CD8-positive, alpha-beta memory T cell (primary cell): ENCODE measurements at regions not wholly inside any gene's neighbourhood (a gene's known extent, or its start where the extent isn't known, plus 50 kb on each side); places are given as distances from the start of the nearest gene placed in this dataset.

Source experiments
- CTCF ChIA-PET: fragments of 350-600 bp; sonication (Branson Sonifier 250); formaldehyde crosslinking; loops from one replicate; lab custom pipeline; 2021; ENCODE audit warnings: antibody characterized with exemption; lab: Charles Lee
- POLR2A ChIA-PET: fragments of 350-600 bp; sonication (Branson Sonifier 250); formaldehyde crosslinking; loops from one replicate; lab custom pipeline; 2021; ENCODE audit warnings: antibody characterized with exemption; lab: Charles Lee
- DNase-seq, 5 donors: peaks; one replicate each; pipeline versions ENCODE4 v3.0.0 to v3.0.0-alpha.2; 2020 to 2022; ENCODE audit warnings: mixed read lengths in 1 of 5
- H3K27ac ChIP-seq: one replicate; pipeline ENCODE4 v1.7.0; 2013; ENCODE audit warnings: low read depth, mild to moderate bottlenecking, low read length, moderate library complexity
- H3K27me3 ChIP-seq: 2 replicates; pipeline ENCODE4 v1.7.0; 2013; ENCODE audit warnings: low read length, mild to moderate bottlenecking; ENCODE audit not compliant: insufficient read depth, poor library complexity, severe bottlenecking
- H3K36me3 ChIP-seq: 2 replicates; pipeline ENCODE4 v1.7.0; 2013; ENCODE audit warnings: mild to moderate bottlenecking, low read length, moderate library complexity; ENCODE audit not compliant: insufficient read depth
- H3K4me1 ChIP-seq: 2 replicates; pipeline ENCODE4 v1.7.0; 2013; ENCODE audit warnings: mild to moderate bottlenecking, low read length, moderate library complexity; ENCODE audit not compliant: insufficient read depth
- H3K4me3 ChIP-seq: 2 replicates; pipeline ENCODE4 v1.7.0; 2013; ENCODE audit warnings: mild to moderate bottlenecking, low read length
- H3K9me3 ChIP-seq: 2 replicates; pipeline ENCODE4 v1.7.0; 2013; ENCODE audit warnings: mild to moderate bottlenecking, low read length
- H3K27ac Mint-ChIP-seq, 8 donors: one replicate each; pipeline ENCODE4 v1.8.0; 2020 to 2021; ENCODE audit warnings: mixed read lengths in 8 of 8, mild to moderate bottlenecking in 6 of 8, inconsistent platforms in 3 of 8, moderate library complexity in 3 of 8
- H3K27me3 Mint-ChIP-seq, 2 donors: one replicate each; pipeline ENCODE4 v1.8.0; 2020 to 2021; ENCODE audit warnings: mixed read lengths in 2 of 2, mild to moderate bottlenecking in 1 of 2, moderate library complexity in 1 of 2
- H3K36me3 Mint-ChIP-seq, 3 donors: one replicate each; pipeline ENCODE4 v1.8.0; 2020 to 2021; ENCODE audit warnings: mixed read lengths in 3 of 3, inconsistent platforms in 1 of 3, mild to moderate bottlenecking in 1 of 3
- H3K4me1 Mint-ChIP-seq, 3 donors: one replicate each; pipeline ENCODE4 v1.8.0; 2020 to 2021; ENCODE audit warnings: mixed read lengths in 3 of 3, inconsistent platforms in 1 of 3, mild to moderate bottlenecking in 1 of 3
- H3K4me3 Mint-ChIP-seq, 7 donors: one replicate each; pipeline ENCODE4 v1.8.0; 2020 to 2021; ENCODE audit warnings: mixed read lengths in 7 of 7, mild to moderate bottlenecking in 6 of 7, moderate library complexity in 4 of 7, inconsistent platforms in 2 of 7
- H3K9me3 Mint-ChIP-seq, 5 donors: one replicate each; pipeline ENCODE4 v1.8.0; 2020 to 2022; ENCODE audit warnings: mixed read lengths in 5 of 5, mild to moderate bottlenecking in 3 of 5, moderate library complexity in 2 of 5, inconsistent platforms in 1 of 5

DNA sequence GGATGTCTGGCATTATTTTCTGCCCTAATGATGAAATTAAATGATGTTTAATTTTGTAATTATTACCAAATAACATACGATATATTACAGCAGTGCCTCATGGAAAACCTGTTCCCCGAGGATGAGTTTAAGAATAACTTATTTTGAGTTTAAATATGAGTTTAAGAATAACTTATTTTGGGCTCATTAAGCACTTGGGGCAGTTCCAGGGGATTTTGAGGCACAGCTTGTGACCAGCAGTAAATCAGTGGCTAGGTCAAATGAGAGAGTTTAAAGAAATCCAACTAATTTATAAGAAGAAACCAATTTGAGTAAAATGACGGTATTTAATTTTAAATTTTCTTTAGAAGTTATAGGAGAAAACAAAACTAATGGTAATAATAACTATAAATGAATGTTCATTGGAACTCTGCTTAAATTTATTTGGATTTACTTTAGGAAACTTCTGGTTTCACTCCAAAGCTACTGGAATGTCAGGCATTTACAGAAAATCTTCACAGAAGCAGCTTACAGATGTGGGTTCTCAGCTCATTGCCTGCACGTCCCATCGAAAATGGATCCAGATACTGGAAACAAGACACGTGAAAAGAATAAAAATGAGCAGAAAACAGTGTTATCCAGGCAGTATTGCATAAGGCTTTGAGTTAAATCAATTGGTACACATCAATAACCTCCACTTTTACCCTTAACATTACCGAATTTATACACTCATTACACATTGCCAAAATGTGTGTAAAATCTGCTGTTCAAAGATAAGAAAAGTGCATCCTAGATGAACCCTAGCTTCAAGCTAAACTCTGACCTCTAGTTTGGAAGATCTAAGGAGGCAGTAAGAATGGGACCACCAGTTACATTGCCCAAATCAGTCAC is 784.5 kb upstream of the IGFBP3 start:
- H3K36me3 ChIP-seq = no peaks in the 10 kb centered on the region
- Mint-ChIP-seq H3K27me3 (no peaks in the 10 kb centered on the region), H3K36me3 (no peaks in the 10 kb centered on the region), H3K4me1 (no peaks in the 10 kb centered on the region), H3K27ac (no peak overlapping the region), H3K4me3 (no peak overlapping the region), H3K9me3 (peaks cover 0 to 4% (median 3%) of the 10 kb centered on the region in 5 donors)
- no peak for DNase-seq
- peaks cover 3% of the 10 kb centered on the region for H3K27me3 ChIP-seq
- no peak overlapping the region for H3K27ac ChIP-seq
- no peaks in the 10 kb centered on the region for H3K4me1 ChIP-seq
- H3K9me3 ChIP-seq = no peaks in the 10 kb centered on the region
- H3K4me3 ChIP-seq = no peak overlapping the region
- ChIA-PET POLR2A (no interaction called here), CTCF (no interaction called here)

DNA sequence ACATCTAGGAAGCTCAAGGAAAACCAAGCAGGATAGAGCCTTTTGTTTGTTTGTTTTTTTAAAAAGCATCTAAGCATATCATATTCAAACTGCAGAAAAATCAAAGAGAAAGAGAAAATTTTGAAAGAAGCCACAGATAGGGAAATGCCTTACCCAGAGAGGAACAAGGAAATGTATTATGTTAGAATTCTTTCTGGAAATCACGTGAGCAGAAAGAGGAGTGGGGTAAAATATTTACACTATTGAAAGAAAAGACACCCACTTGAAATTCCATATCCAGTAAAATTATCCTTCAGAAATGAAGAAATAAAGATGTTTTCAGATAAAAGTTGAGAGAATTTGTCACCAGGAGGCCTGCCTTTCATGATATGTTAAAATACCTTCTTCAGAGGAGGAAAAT is 775.7 kb upstream of the IGFBP3 start:
- no peaks in the 10 kb centered on the region for H3K27me3 Mint-ChIP-seq
- Histone ChIP-seq H3K27me3 (no peaks in the 10 kb centered on the region), H3K9me3 (no peaks in the 10 kb centered on the region), H3K4me3 (no peak overlapping the region), H3K36me3 (no peaks in the 10 kb centered on the region), H3K27ac (no peak overlapping the region), H3K4me1 (no peaks in the 10 kb centered on the region)
- no peak overlapping the region for H3K4me3 Mint-ChIP-seq
- DNase-seq = no peak
- peaks cover 4 to 16% (median 7%) of the 10 kb centered on the region in 5 donors for H3K9me3 Mint-ChIP-seq
- ChIA-PET CTCF (no interaction called here), POLR2A (no interaction called here)
- peak overlapping the region in 1 of 8 donors; percentile 26 for H3K27ac Mint-ChIP-seq
- H3K4me1 Mint-ChIP-seq = peaks cover 0 to 2% (median 0%) of the 10 kb centered on the region in 3 donors
- no peaks in the 10 kb centered on the region for H3K36me3 Mint-ChIP-seq

DNA sequence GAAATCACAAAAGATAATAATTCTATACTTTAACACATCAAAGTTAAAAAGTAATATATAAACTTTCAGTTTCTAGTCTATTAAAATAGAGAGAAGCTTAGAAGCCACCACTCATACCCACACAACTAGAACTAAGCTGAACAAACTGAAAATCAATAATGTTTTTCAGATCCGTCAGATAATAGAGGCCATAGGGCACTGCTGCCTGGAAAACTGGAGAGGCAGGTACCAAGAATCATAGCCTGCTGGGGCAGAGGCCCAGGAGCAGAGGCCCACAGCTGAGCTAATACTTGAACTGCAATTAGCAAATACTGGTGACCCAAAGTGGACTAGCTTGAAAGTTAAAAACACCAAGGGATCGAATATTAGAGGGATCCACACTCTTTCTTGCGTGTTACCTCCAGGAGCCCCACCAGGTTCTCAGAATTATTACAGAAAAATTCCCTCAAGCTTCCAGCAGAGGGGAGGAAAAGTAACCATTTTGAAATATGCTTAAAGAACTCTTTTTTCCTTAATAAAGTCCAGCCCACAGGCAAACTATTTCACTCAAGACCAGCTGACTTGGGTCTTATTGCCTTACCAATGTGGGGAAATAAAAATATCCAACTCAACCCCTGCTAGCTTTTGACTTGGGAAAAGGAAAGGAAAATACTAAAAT is 774.1 kb upstream of the IGFBP3 start:
- H3K27ac Mint-ChIP-seq = no peak overlapping the region
- H3K27me3 Mint-ChIP-seq = no peaks in the 10 kb centered on the region
- no peak for DNase-seq
- no peak overlapping the region for H3K4me3 Mint-ChIP-seq
- H3K27ac ChIP-seq = no peak overlapping the region
- H3K4me3 ChIP-seq = no peak overlapping the region
- peaks cover 0 to 2% (median 0%) of the 10 kb centered on the region in 3 donors for H3K4me1 Mint-ChIP-seq
- H3K36me3 Mint-ChIP-seq = no peaks in the 10 kb centered on the region
- H3K9me3 Mint-ChIP-seq = peaks cover 6 to 18% (median 9%) of the 10 kb centered on the region in 5 donors
- POLR2A ChIA-PET = no interaction called here
- CTCF ChIA-PET = no interaction called here
- H3K4me1 ChIP-seq = no peaks in the 10 kb centered on the region
- no peaks in the 10 kb centered on the region for H3K36me3 ChIP-seq
- no peaks in the 10 kb centered on the region for H3K9me3 ChIP-seq
- H3K27me3 ChIP-seq = no peaks in the 10 kb centered on the region

DNA sequence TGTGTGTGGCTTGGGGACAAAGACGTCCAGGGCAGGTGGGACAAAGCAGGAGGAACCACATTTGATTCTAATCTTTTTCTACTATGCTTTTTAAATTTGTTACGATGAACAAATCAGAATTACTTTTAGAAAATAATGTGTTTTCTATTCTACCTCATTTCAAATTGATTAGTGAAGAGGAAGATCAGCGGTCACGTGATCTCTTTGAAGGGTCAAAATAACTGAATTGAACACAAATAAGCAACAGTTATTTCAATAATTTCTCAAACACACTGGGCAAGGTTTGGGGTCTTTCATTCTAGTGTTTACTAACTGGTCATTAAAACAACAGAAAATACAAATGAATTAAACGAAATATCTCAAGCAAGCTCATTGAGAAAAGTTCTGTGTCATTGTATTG is 773.0 kb upstream of the IGFBP3 start:
- Mint-ChIP-seq H3K36me3 (no peaks in the 10 kb centered on the region), H3K4me3 (no peak overlapping the region), H3K27ac (no peak overlapping the region), H3K27me3 (no peaks in the 10 kb centered on the region), H3K4me1 (peaks cover 0 to 2% (median 0%) of the 10 kb centered on the region in 3 donors), H3K9me3 (peaks cover 6 to 17% (median 9%) of the 10 kb centered on the region in 5 donors)
- H3K4me1 ChIP-seq = no peaks in the 10 kb centered on the region
- H3K27ac ChIP-seq = no peak overlapping the region
- no peak overlapping the region for H3K4me3 ChIP-seq
- no peak for DNase-seq
- H3K9me3 ChIP-seq = no peaks in the 10 kb centered on the region
- H3K27me3 ChIP-seq = no peaks in the 10 kb centered on the region
- ChIA-PET POLR2A (no interaction called here), CTCF (no interaction called here)
- H3K36me3 ChIP-seq = no peaks in the 10 kb centered on the region

DNA sequence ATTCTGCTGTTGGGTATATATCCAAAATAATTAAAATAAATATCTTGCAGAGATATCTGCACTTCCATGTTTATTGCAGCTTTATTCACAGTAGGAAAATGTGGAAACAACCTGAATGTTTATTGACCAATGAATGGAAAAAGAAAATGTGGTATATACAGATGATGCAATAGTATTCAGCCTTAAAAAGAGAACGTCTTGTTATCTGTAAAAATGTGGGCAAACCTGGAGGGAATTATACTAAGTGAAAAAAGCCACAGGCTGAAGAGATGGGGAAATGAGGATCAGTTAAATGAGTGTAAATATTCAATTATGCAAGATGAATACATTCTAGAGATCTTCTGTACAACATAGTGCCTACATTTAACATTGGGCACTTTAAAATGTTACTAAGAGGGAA is 766.1 kb upstream of the IGFBP3 start:
- H3K4me3 ChIP-seq = no peak overlapping the region
- no peaks in the 10 kb centered on the region for H3K4me1 ChIP-seq
- no peaks in the 10 kb centered on the region for H3K9me3 ChIP-seq
- peaks cover 5 to 17% (median 8%) of the 10 kb centered on the region in 5 donors for H3K9me3 Mint-ChIP-seq
- H3K27me3 ChIP-seq = no peaks in the 10 kb centered on the region
- H3K27ac ChIP-seq = no peak overlapping the region
- CTCF ChIA-PET = no interaction called here
- H3K27ac Mint-ChIP-seq = no peak overlapping the region
- no peaks in the 10 kb centered on the region for H3K4me1 Mint-ChIP-seq
- DNase-seq = no peak
- no peaks in the 10 kb centered on the region for H3K36me3 ChIP-seq
- no peak overlapping the region for H3K4me3 Mint-ChIP-seq
- POLR2A ChIA-PET = no interaction called here
- H3K27me3 Mint-ChIP-seq = no peaks in the 10 kb centered on the region
- no peaks in the 10 kb centered on the region for H3K36me3 Mint-ChIP-seq

DNA sequence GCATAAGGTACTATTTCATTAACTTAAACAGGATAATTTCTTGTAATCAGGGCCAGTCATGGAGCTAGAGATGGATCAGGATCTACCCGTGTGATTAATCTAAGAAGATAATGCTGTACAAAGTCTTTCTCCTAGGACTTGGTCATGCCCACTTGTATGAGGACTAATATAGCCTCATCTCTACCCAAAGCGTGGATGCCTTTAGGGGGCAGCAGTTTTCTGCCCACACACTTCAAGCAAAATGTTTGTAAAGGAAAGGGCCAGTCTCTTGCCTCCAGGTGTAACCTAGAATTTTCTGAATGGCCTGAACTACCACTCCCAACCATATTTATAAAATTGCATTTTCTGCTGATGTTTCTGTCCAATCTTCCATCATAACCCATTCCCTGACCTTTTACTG is 764.0 kb upstream of the IGFBP3 start:
- CTCF ChIA-PET = no interaction called here
- no peaks in the 10 kb centered on the region for H3K9me3 ChIP-seq
- H3K36me3 ChIP-seq = no peaks in the 10 kb centered on the region
- POLR2A ChIA-PET = no interaction called here
- no peak overlapping the region for H3K27ac Mint-ChIP-seq
- peaks cover 2 to 12% (median 10%) of the 10 kb centered on the region in 5 donors for H3K9me3 Mint-ChIP-seq
- no peaks in the 10 kb centered on the region for H3K4me1 ChIP-seq
- no peak for DNase-seq
- no peak overlapping the region for H3K4me3 Mint-ChIP-seq
- H3K36me3 Mint-ChIP-seq = no peaks in the 10 kb centered on the region
- no peaks in the 10 kb centered on the region for H3K27me3 Mint-ChIP-seq
- H3K4me3 ChIP-seq = no peak overlapping the region
- H3K4me1 Mint-ChIP-seq = no peaks in the 10 kb centered on the region
- no peaks in the 10 kb centered on the region for H3K27me3 ChIP-seq
- no peak overlapping the region for H3K27ac ChIP-seq

DNA sequence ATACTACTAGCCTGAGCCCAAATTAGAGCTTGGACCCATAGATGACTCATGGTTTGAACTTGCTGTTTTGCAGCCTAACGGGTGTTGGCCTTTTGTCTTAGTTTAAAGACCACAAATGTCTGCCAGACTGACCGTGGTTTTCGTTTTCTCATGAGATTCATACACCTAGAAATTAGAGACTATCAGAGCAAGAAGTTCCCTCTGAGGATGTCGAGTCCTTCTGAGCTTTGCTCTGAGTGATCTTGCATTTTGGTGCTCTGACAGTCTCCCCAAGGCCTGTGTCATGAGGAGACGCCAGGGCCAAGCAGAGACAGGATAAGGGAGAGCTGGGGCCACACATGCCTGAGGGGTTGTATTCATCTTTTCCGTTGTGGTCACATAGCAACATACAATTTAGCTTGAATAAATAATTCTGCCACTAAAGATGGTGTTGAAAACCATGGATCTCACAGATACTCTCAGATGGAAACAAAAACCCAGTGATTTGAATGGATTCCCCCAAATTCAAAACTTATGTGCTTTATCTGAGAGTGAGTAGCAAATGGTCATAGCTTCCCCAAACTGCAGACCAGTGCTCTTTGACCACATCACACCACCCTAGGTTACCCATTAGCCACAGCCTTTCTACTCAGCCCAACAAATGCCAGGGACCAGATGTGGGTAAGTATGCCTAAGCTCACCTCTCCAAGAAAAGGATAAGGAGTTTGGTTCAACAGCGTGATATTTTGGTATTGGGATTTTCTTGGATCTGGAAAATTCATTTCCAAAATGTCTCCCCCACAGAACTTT is 762.0 kb upstream of the IGFBP3 start:
- Mint-ChIP-seq H3K36me3 (no peaks in the 10 kb centered on the region), H3K4me3 (no peak overlapping the region), H3K27me3 (no peaks in the 10 kb centered on the region), H3K4me1 (no peaks in the 10 kb centered on the region), H3K27ac (no peak overlapping the region), H3K9me3 (peaks cover 2 to 12% (median 9%) of the 10 kb centered on the region in 5 donors)
- H3K4me1 ChIP-seq = no peaks in the 10 kb centered on the region
- H3K9me3 ChIP-seq = no peaks in the 10 kb centered on the region
- DNase-seq = no peak
- no peaks in the 10 kb centered on the region for H3K27me3 ChIP-seq
- H3K4me3 ChIP-seq = no peak overlapping the region
- ChIA-PET CTCF (no interaction called here), POLR2A (no interaction called here)
- H3K27ac ChIP-seq = no peak overlapping the region
- H3K36me3 ChIP-seq = no peaks in the 10 kb centered on the region
